ENCODE measurements at regions not wholly inside any gene's neighbourhood (a gene's known extent, or its start where the extent isn't known, plus 50 kb on each side); places are given as distances from the start of the nearest gene placed in this dataset.

DNA sequence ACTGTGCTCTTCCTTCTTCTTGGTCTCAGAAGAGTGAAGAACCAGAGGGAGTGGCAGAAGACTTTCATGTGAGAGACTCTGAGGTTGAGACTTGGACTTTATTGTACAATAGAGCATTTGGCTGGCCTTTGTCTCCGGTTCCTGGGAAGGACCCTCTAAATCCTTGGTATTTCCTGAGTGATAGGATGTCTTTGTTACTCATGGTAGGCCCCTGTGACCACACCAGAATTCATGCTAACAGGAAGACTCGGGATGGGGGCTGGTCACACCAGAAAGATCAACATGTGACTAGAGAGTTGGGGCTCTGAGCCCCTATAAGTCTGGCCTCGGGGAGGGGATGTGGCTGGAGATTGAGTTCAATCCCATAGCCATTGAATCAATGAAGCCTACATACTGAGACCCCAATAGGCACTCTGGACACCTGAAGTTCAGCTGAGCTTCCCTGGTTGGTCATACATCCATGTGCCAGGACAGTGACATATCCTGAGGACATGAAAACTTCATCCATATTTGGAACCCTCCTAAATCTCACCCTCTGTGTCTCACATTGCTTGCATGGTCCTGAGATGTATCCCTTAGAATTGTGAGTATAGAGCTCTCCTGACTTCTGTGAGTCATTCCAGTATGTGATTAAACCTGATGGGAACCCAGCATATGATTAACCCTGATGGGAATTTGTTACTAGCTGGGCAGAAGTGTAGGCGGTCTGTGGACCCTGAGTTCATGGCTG lies 201.7 kb downstream of the GADD45G start:
- H4K20me1 ChIP-seq (ENCODE audit: insufficient read depth, low read length) = no peaks in the 10 kb centered on the region
- no peak overlapping the region for H2AFZ ChIP-seq (ENCODE audit: low read length)
- H3K36me3 ChIP-seq (replicated peaks; ENCODE audit: insufficient read depth, low read length) = no peaks in the 10 kb centered on the region
- H3K79me2 ChIP-seq (ENCODE audit: low read length) = no peaks in the 10 kb centered on the region
- H3F3A ChIP-seq (ENCODE audit: insufficient read depth, low read length) = no peaks in the 10 kb centered on the region
- H3K9ac ChIP-seq (ENCODE audit: low read length) = no peak overlapping the region
- no peak for DNase-seq
- no peaks in the 10 kb centered on the region for H3K9me2 ChIP-seq (replicated peaks; ENCODE audit: insufficient read depth, low read length)
- H3K27me3 ChIP-seq (replicated peaks; ENCODE audit: insufficient read depth, low read length) = no peaks in the 10 kb centered on the region
- TF ChIP-seq EZH2 (optimal IDR thresholded peaks at IDR 0.05; ENCODE audit: low read depth, low read length) (no peak), CTCF (IDR thresholded peaks at IDR 0.05; ENCODE audit: low read length) (no peak), EZH2phosphoT487 (IDR thresholded peaks at IDR 0.05; ENCODE audit: low read length) (no peak)
- H3K4me2 ChIP-seq (ENCODE audit: low read depth, low read length) = no peak overlapping the region
- H3K4me3 ChIP-seq (ENCODE audit: low read length) = no peak overlapping the region
- no peaks in the 10 kb centered on the region for H3K4me1 ChIP-seq (ENCODE audit: low read length)
- H3K27ac ChIP-seq (ENCODE audit: low read length) = no peak overlapping the region
- H3K9me3 ChIP-seq (replicated peaks; ENCODE audit: insufficient read depth, low read length) = no peaks in the 10 kb centered on the region

DNA sequence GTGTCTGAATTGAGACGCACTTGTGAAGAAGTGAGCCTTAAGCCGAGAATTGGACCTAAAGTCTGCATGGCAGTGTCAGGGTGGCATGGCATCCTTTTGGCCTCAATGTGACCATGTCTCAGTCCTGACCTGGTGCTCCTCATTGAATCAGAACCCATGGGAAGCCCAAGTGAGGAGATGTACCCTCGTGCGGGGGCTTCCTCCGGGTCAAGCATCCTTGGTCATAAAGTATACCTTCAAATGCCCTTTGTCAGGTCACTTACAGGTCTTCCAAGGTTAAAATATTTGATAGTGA lies 202.2 kb downstream of the GADD45G start:
- Histone ChIP-seq H3K36me3 (replicated peaks; ENCODE audit: insufficient read depth, low read length) (no peaks in the 10 kb centered on the region), H3K4me3 (ENCODE audit: low read length) (no peak overlapping the region), H3K9ac (ENCODE audit: low read length) (no peak overlapping the region), H2AFZ (ENCODE audit: low read length) (no peak overlapping the region), H3K9me3 (replicated peaks; ENCODE audit: insufficient read depth, low read length) (no peaks in the 10 kb centered on the region), H3K27ac (ENCODE audit: low read length) (no peak overlapping the region), H3K4me2 (ENCODE audit: low read depth, low read length) (no peak overlapping the region), H3F3A (ENCODE audit: insufficient read depth, low read length) (no peaks in the 10 kb centered on the region), H3K27me3 (replicated peaks; ENCODE audit: insufficient read depth, low read length) (no peaks in the 10 kb centered on the region), H3K4me1 (ENCODE audit: low read length) (no peaks in the 10 kb centered on the region), H4K20me1 (ENCODE audit: insufficient read depth, low read length) (no peaks in the 10 kb centered on the region), H3K79me2 (ENCODE audit: low read length) (no peaks in the 10 kb centered on the region), H3K9me2 (replicated peaks; ENCODE audit: insufficient read depth, low read length) (no peaks in the 10 kb centered on the region)
- DNase-seq = no peak
- TF ChIP-seq CTCF (IDR thresholded peaks at IDR 0.05; ENCODE audit: low read length) = no peak
- no peak for TF ChIP-seq EZH2 (optimal IDR thresholded peaks at IDR 0.05; ENCODE audit: low read depth, low read length)
- TF ChIP-seq EZH2phosphoT487 (IDR thresholded peaks at IDR 0.05; ENCODE audit: low read length) = no peak

DNA sequence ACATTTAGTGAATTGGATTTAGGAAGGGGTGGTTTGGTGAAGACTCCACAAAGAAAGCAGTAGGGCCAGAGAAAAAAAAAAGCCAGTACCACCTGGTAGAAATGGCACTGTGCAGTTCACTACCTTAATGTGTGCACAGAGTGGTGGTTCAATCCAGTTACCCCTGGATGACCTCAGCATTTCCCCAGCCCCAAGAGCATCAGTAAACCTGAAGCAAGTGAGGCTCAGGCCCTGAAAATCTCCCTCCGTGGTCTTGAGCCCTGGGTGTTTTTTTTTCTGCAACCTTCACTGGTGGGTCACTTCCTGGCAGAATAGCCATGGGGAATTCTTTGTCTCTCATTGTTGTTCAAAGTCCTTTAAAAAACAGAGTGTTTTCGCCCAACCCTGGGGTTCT lies 202.9 kb downstream of the GADD45G start:
- Histone ChIP-seq H3K4me2 (ENCODE audit: low read depth, low read length) (no peak overlapping the region), H3K27ac (ENCODE audit: low read length) (no peak overlapping the region), H3K9me2 (replicated peaks; ENCODE audit: insufficient read depth, low read length) (no peaks in the 10 kb centered on the region), H3F3A (ENCODE audit: insufficient read depth, low read length) (no peaks in the 10 kb centered on the region), H3K36me3 (replicated peaks; ENCODE audit: insufficient read depth, low read length) (no peaks in the 10 kb centered on the region), H2AFZ (ENCODE audit: low read length) (no peak overlapping the region), H3K4me3 (ENCODE audit: low read length) (no peak overlapping the region), H3K4me1 (ENCODE audit: low read length) (no peaks in the 10 kb centered on the region), H3K9ac (ENCODE audit: low read length) (no peak overlapping the region), H3K9me3 (replicated peaks; ENCODE audit: insufficient read depth, low read length) (no peaks in the 10 kb centered on the region), H3K27me3 (replicated peaks; ENCODE audit: insufficient read depth, low read length) (no peaks in the 10 kb centered on the region), H4K20me1 (ENCODE audit: insufficient read depth, low read length) (no peaks in the 10 kb centered on the region), H3K79me2 (ENCODE audit: low read length) (no peaks in the 10 kb centered on the region)
- DNase-seq = no peak
- TF ChIP-seq EZH2 (optimal IDR thresholded peaks at IDR 0.05; ENCODE audit: low read depth, low read length) (no peak), EZH2phosphoT487 (IDR thresholded peaks at IDR 0.05; ENCODE audit: low read length) (no peak), CTCF (IDR thresholded peaks at IDR 0.05; ENCODE audit: low read length) (no peak)
